ENCODE measurements at regions not wholly inside any gene's neighbourhood (a gene's known extent, or its start where the extent isn't known, plus 50 kb on each side); places are given as distances from the start of the nearest gene placed in this dataset.
A peak's percentile ranks its signal among the peaks of the same experiment; 100 is the strongest.

GRCh38 chr14:32254952-32255679, 52.0 kb upstream of the RNU6-8 start:
- H3K27ac ChIP-seq (ENCODE audit: low read length), result no peak overlapping the region
- no CpG with 5 or more reads among the region's 9 CpGs for WGBS (ENCODE audit: insufficient coverage, low lambda C conversion rate)
- H3K9me3 ChIP-seq (ENCODE audit: control insufficient read depth, low read depth, low read length), result no peaks in the 10 kb centered on the region

DNA sequence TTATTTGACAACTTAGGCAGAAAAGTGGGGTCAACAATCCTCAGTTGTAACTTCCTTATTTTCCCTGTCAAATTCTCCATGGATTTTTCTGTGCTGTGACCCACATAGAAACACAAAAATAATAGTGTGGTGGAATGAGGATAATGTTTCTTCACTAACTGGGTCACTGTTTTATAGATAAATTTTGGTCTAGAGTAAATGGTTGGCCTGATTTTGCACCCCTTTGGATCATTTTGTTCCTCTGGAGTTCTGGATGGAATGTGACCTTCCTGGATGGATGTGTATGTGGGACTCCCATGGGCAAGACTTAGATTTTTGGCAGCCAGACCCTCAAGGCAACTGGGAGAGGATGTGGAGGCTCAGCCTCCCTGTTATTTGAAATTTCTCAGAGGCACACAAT, 52.7 kb upstream of the RNU6-8 start:
- H3K27me3 ChIP-seq (ENCODE audit: control insufficient read depth, insufficient read depth, low read length), result no peaks in the 10 kb centered on the region
- DNase-seq, result no peak
- H3K9me3 ChIP-seq (ENCODE audit: control insufficient read depth, low read depth, low read length), result no peaks in the 10 kb centered on the region
- no peak overlapping the region for H3K4me3 ChIP-seq (ENCODE audit: low read length)
- H3K27ac ChIP-seq (ENCODE audit: low read length), result no peak overlapping the region
- peaks cover 7% of the 10 kb centered on the region for H3K4me1 ChIP-seq (ENCODE audit: control insufficient read depth, insufficient read depth, low read length)
- no peaks in the 10 kb centered on the region for H3K36me3 ChIP-seq (ENCODE audit: control insufficient read depth, insufficient read depth, low read length)

More at GRCh38 chr14:32254952-32255679, 52.0 kb upstream of the RNU6-8 start:
- H3K4me1 ChIP-seq (ENCODE audit: control insufficient read depth, insufficient read depth, low read length), result peaks cover 7% of the 10 kb centered on the region
- H3K27me3 ChIP-seq (ENCODE audit: control insufficient read depth, insufficient read depth, low read length), result no peaks in the 10 kb centered on the region
- no peaks in the 10 kb centered on the region for H3K36me3 ChIP-seq (ENCODE audit: control insufficient read depth, insufficient read depth, low read length)
- DNase-seq, result peak; percentile 46 to 59
- H3K4me3 ChIP-seq (ENCODE audit: low read length), result no peak overlapping the region

- DNase-seq, result no peak
- H3K27ac ChIP-seq (ENCODE audit: low read length), result no peak overlapping the region
- WGBS (ENCODE audit: insufficient coverage, low lambda C conversion rate), result 75% methylated on average over 1 of the region's 1 CpG
- H3K27me3 ChIP-seq (ENCODE audit: control insufficient read depth, insufficient read depth, low read length), result no peaks in the 10 kb centered on the region
- H3K4me3 ChIP-seq (ENCODE audit: low read length), result no peak overlapping the region
- peaks cover 7% of the 10 kb centered on the region for H3K4me1 ChIP-seq (ENCODE audit: control insufficient read depth, insufficient read depth, low read length)
- H3K36me3 ChIP-seq (ENCODE audit: control insufficient read depth, insufficient read depth, low read length), result no peaks in the 10 kb centered on the region
- no peaks in the 10 kb centered on the region for H3K9me3 ChIP-seq (ENCODE audit: control insufficient read depth, low read depth, low read length)
Measured at GRCh38 chr14:32256576-32256975, 53.5 kb upstream of the RNU6-8 start.

- H3K9me3 ChIP-seq (ENCODE audit: control insufficient read depth, low read depth, low read length), result peaks cover 4% of the 10 kb centered on the region
- peaks cover 7% of the 10 kb centered on the region for H3K4me1 ChIP-seq (ENCODE audit: control insufficient read depth, insufficient read depth, low read length)
- no peak overlapping the region for H3K4me3 ChIP-seq (ENCODE audit: low read length)
- DNase-seq, result peak; percentile 16 to 43
- no CpG with 5 or more reads among the region's 3 CpGs for WGBS (ENCODE audit: insufficient coverage, low lambda C conversion rate)
- no peaks in the 10 kb centered on the region for H3K27me3 ChIP-seq (ENCODE audit: control insufficient read depth, insufficient read depth, low read length)
- no peaks in the 10 kb centered on the region for H3K36me3 ChIP-seq (ENCODE audit: control insufficient read depth, insufficient read depth, low read length)
- H3K27ac ChIP-seq (ENCODE audit: low read length), result no peak overlapping the region
Measured at GRCh38 chr14:32258336-32258993, 55.4 kb upstream of the RNU6-8 start.

DNA sequence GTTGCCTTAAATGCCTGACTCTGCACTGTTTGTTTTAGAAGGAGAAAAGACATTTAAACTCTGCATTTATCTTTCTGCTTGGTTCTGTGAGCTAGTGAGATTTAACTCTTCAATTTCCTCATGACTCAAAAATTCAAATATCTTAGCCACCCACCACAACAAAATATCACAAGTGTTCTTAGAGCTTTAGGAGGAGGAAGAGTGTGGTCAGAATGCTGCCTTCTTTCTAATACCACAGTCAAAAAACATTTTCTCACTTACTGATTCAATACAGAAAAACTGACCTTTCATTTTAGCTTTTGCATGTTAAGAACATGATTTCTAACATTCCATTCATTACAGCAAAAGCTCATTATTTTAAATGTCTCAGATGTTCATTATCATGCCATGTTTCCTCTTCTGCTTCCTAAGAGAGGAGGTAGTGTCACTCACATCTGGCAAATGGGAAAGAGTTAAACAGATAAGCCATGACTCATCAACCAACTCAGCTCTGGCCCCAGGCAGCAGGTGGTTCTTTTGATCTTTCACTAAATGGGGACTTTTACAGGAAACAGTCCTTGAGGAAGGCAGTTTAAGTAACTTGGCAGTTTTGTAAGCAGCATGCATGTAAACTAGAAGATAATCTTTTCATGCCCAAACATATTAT, 56.4 kb upstream of the RNU6-8 start:
- Histone ChIP-seq H3K36me3 (ENCODE audit: control insufficient read depth, insufficient read depth, low read length) (no peaks in the 10 kb centered on the region), H3K9me3 (ENCODE audit: control insufficient read depth, low read depth, low read length) (peaks cover 12% of the 10 kb centered on the region), H3K27ac (ENCODE audit: low read length) (no peak overlapping the region), H3K4me1 (ENCODE audit: control insufficient read depth, insufficient read depth, low read length) (peaks cover 7% of the 10 kb centered on the region), H3K27me3 (ENCODE audit: control insufficient read depth, insufficient read depth, low read length) (no peaks in the 10 kb centered on the region), H3K4me3 (ENCODE audit: low read length) (no peak overlapping the region)
- DNase-seq, result peak; percentile 26 to 65

GRCh38 chr14:32263939-32264567, 61.0 kb upstream of the RNU6-8 start:
- no peaks in the 10 kb centered on the region for H3K27me3 ChIP-seq (ENCODE audit: control insufficient read depth, insufficient read depth, low read length)
- H3K36me3 ChIP-seq (ENCODE audit: control insufficient read depth, insufficient read depth, low read length), result no peaks in the 10 kb centered on the region
- no peak for DNase-seq
- WGBS (ENCODE audit: insufficient coverage, low lambda C conversion rate), result 55% methylated on average over 1 of the region's 1 CpG
- peaks cover 7% of the 10 kb centered on the region for H3K4me1 ChIP-seq (ENCODE audit: control insufficient read depth, insufficient read depth, low read length)
- H3K9me3 ChIP-seq (ENCODE audit: control insufficient read depth, low read depth, low read length), result peaks cover 18% of the 10 kb centered on the region
- no peak overlapping the region for H3K27ac ChIP-seq (ENCODE audit: low read length)
- no peak overlapping the region for H3K4me3 ChIP-seq (ENCODE audit: low read length)

GRCh38 chr14:32265584-32265983, 62.5 kb upstream of the RNU6-8 start:
- no peak for DNase-seq
- no peaks in the 10 kb centered on the region for H3K36me3 ChIP-seq (ENCODE audit: control insufficient read depth, insufficient read depth, low read length)
- H3K4me3 ChIP-seq (ENCODE audit: low read length), result no peak overlapping the region
- WGBS (ENCODE audit: insufficient coverage, low lambda C conversion rate), result 88% methylated on average over 1 of the region's 2 CpGs
- no peaks in the 10 kb centered on the region for H3K27me3 ChIP-seq (ENCODE audit: control insufficient read depth, insufficient read depth, low read length)
- H3K9me3 ChIP-seq (ENCODE audit: control insufficient read depth, low read depth, low read length), result peaks cover 18% of the 10 kb centered on the region
- H3K27ac ChIP-seq (ENCODE audit: low read length), result no peak overlapping the region
- no peaks in the 10 kb centered on the region for H3K4me1 ChIP-seq (ENCODE audit: control insufficient read depth, insufficient read depth, low read length)

- H3K4me3 ChIP-seq (ENCODE audit: low read length), result no peak overlapping the region
- H3K27me3 ChIP-seq (ENCODE audit: control insufficient read depth, insufficient read depth, low read length), result no peaks in the 10 kb centered on the region
- no peaks in the 10 kb centered on the region for H3K9me3 ChIP-seq (ENCODE audit: control insufficient read depth, low read depth, low read length)
- no peak overlapping the region for H3K27ac ChIP-seq (ENCODE audit: low read length)
- no peaks in the 10 kb centered on the region for H3K4me1 ChIP-seq (ENCODE audit: control insufficient read depth, insufficient read depth, low read length)
- H3K36me3 ChIP-seq (ENCODE audit: control insufficient read depth, insufficient read depth, low read length), result no peaks in the 10 kb centered on the region
- no peak for DNase-seq
- no CpG with 5 or more reads among the region's 3 CpGs for WGBS (ENCODE audit: insufficient coverage, low lambda C conversion rate)
Measured at GRCh38 chr14:32277998-32278397, 51.1 kb upstream of the AKAP6 start.

All from large intestine (tissue), 3 donors.